Activated T-cell treated with anti-CD3 and anti-CD28 coated beads for 4 hours (primary cell): ENCODE measurements at regions not wholly inside any gene's neighbourhood (a gene's known extent, or its start where the extent isn't known, plus 50 kb on each side); places are given as distances from the start of the nearest gene placed in this dataset.

Source experiments
- DNase-seq: peaks from one replicate; pipeline ENCODE4 v3.0.0-alpha.2; 2020

- peak; percentile 55 for DNase-seq
These were observed 61.5 kb downstream of the TBXT start for GRCh38 chr6:166106076-166106686.

- no peak for DNase-seq
These were observed 62.1 kb downstream of the TBXT start for GRCh38 chr6:166105341-166106075.

GRCh38 chr6:166104872-166105271 is 62.8 kb downstream of the TBXT start:
- DNase-seq, result no peak

GRCh38 chr6:166104107-166104506 is 63.5 kb downstream of the TBXT start:
- DNase-seq, result no peak

- DNase-seq, result no peak
These were observed 65.7 kb downstream of the TBXT start for GRCh38 chr6:166101819-166102419.

- DNase-seq, result peak; percentile 30
These were observed 69.6 kb downstream of the TBXT start for GRCh38 chr6:166097914-166098522.

- no peak for DNase-seq
These were observed 79.8 kb downstream of the TBXT start for GRCh38 chr6:166087852-166088251.

GRCh38 chr6:166087246-166087645 is 80.4 kb downstream of the TBXT start:
- no peak for DNase-seq

- DNase-seq, result no peak
These were observed 82.2 kb downstream of the TBXT start for GRCh38 chr6:166085500-166085899.

- DNase-seq, result no peak
These were observed 82.7 kb downstream of the TBXT start for GRCh38 chr6:166084951-166085350.

- DNase-seq, result no peak
These were observed 87.8 kb downstream of the TBXT start for GRCh38 chr6:166079841-166080240.

- DNase-seq, result no peak
These were observed 89.4 kb downstream of the TBXT start for GRCh38 chr6:166078294-166078693.

- no peak for DNase-seq
These were observed 91.0 kb downstream of the TBXT start for GRCh38 chr6:166076625-166077024.

- DNase-seq, result no peak
These were observed 91.7 kb downstream of the TBXT start for GRCh38 chr6:166075925-166076324.

- DNase-seq, result no peak
These were observed 92.5 kb downstream of the TBXT start for GRCh38 chr6:166075186-166075585.

GRCh38 chr6:166073082-166073481 is 94.6 kb downstream of the TBXT start:
- no peak for DNase-seq

- DNase-seq, result no peak
These were observed 98.9 kb downstream of the TBXT start for GRCh38 chr6:166068768-166069167.

- no peak for DNase-seq
These were observed 109.4 kb downstream of the TBXT start for GRCh38 chr6:166058064-166058739.

GRCh38 chr6:166057431-166057830 is 110.2 kb downstream of the TBXT start:
- no peak for DNase-seq

- DNase-seq, result no peak
These were observed 111.0 kb downstream of the TBXT start for GRCh38 chr6:166056637-166057036.

- DNase-seq, result no peak
These were observed 111.8 kb downstream of the TBXT start for GRCh38 chr6:166055801-166056200.

- no peak for DNase-seq
These were observed 114.8 kb downstream of the TBXT start for GRCh38 chr6:166052837-166053236.

GRCh38 chr6:166050559-166050958 is 117.1 kb downstream of the TBXT start:
- DNase-seq, result no peak
